Memory B cell (primary cell): ENCODE measurements at regions not wholly inside any gene's neighbourhood (a gene's known extent, or its start where the extent isn't known, plus 50 kb on each side); places are given as distances from the start of the nearest gene placed in this dataset.

ENCODE experiments used
- ATAC-seq: fragments of 150-1000 bp; cut with Tn5 transposase; 2 replicates; pipeline ENCODE4 v1.10.0; 2021; ENCODE audit warnings: low read depth, mild to moderate bottlenecking, moderate library complexity
- DNase-seq, 2 donors: peaks; one replicate each; pipeline ENCODE4 v3.0.0; 2022; ENCODE audit warnings: low spot score in 2 of 2
- H3K27ac Mint-ChIP-seq: one replicate; pipeline ENCODE4 v1.8.0; 2022; ENCODE audit warnings: mild to moderate bottlenecking, moderate library complexity, mixed read lengths
- H3K27me3 Mint-ChIP-seq: one replicate; pipeline ENCODE4 v1.8.0; 2022; ENCODE audit warnings: mixed read lengths
- H3K36me3 Mint-ChIP-seq: one replicate; pipeline ENCODE4 v1.8.0; 2022; ENCODE audit warnings: mild to moderate bottlenecking, mixed read lengths
- H3K4me1 Mint-ChIP-seq: one replicate; pipeline ENCODE4 v1.8.0; 2022; ENCODE audit warnings: mixed read lengths
- H3K4me3 Mint-ChIP-seq: one replicate; pipeline ENCODE4 v1.8.0; 2022; ENCODE audit warnings: mild to moderate bottlenecking, moderate library complexity, mixed read lengths
- H3K9me3 Mint-ChIP-seq: one replicate; pipeline ENCODE4 v1.8.0; 2022; ENCODE audit warnings: mixed read lengths

- Mint-ChIP-seq H3K4me1 (no peaks in the 10 kb centered on the region), H3K4me3 (no peak overlapping the region)
Measured at GRCh38 chr14:85474431-85474830, 55.5 kb upstream of the FLRT2 start.

GRCh38 chr14:85475113-85475512 lies 54.8 kb upstream of the FLRT2 start:
- Mint-ChIP-seq H3K9me3 (no peaks in the 10 kb centered on the region), H3K27ac (no peak overlapping the region), H3K27me3 (no peaks in the 10 kb centered on the region), H3K4me1 (no peaks in the 10 kb centered on the region), H3K4me3 (no peak overlapping the region), H3K36me3 (no peaks in the 10 kb centered on the region)
- ATAC-seq, result no peak
- DNase-seq, result no peak

More at GRCh38 chr14:85474431-85474830, 55.5 kb upstream of the FLRT2 start:
- Mint-ChIP-seq H3K36me3 (no peaks in the 10 kb centered on the region), H3K9me3 (no peaks in the 10 kb centered on the region), H3K27me3 (no peaks in the 10 kb centered on the region), H3K27ac (no peak overlapping the region)
- DNase-seq (no peak), ATAC-seq (no peak)

GRCh38 chr14:85479306-85479705 lies 50.6 kb upstream of the FLRT2 start:
- no peaks in the 10 kb centered on the region for H3K27me3 Mint-ChIP-seq
- no peaks in the 10 kb centered on the region for H3K4me1 Mint-ChIP-seq
- no peaks in the 10 kb centered on the region for H3K9me3 Mint-ChIP-seq
- no peak overlapping the region for H3K27ac Mint-ChIP-seq
- ATAC-seq (no peak), DNase-seq (no peak)
- no peaks in the 10 kb centered on the region for H3K36me3 Mint-ChIP-seq
- H3K4me3 Mint-ChIP-seq, result no peak overlapping the region

GRCh38 chr14:85479771-85480170 lies 50.2 kb upstream of the FLRT2 start:
- ATAC-seq (no peak), DNase-seq (no peak)
- Mint-ChIP-seq H3K36me3 (no peaks in the 10 kb centered on the region), H3K9me3 (peaks cover under 1% of the 10 kb centered on the region), H3K4me3 (no peak overlapping the region), H3K27me3 (no peaks in the 10 kb centered on the region), H3K27ac (no peak overlapping the region), H3K4me1 (no peaks in the 10 kb centered on the region)
